Activated T-helper 2 cell treated with anti-CD3 and anti-CD28 coated beads, Interferon-gamma antibody, Interleukin-2, Interleukin-4, amounts not matched to agents 10 μg/mL and 5 μg/mL and 100 μg/mL, durations not matched to agents 14 hours and 24 hours and 36 hours (primary cell): ENCODE measurements at regions not wholly inside any gene's neighbourhood (a gene's known extent, or its start where the extent isn't known, plus 50 kb on each side); places are given as distances from the start of the nearest gene placed in this dataset.

ENCODE experiments used
- DNase-seq: peaks from one replicate; pipeline ENCODE4 v3.0.0; 2021; ENCODE audit warnings: low spot score
- H3K27ac Mint-ChIP-seq: one replicate; pipeline ENCODE4 v1.8.0; 2021; ENCODE audit warnings: mixed read lengths
- H3K27me3 Mint-ChIP-seq: one replicate; pipeline ENCODE4 v1.8.0; 2021; ENCODE audit warnings: low read depth, mixed read lengths
- H3K36me3 Mint-ChIP-seq: one replicate; pipeline ENCODE4 v1.8.0; 2021; ENCODE audit warnings: low read depth, mixed read lengths
- H3K4me1 Mint-ChIP-seq: one replicate; pipeline ENCODE4 v1.8.0; 2021; ENCODE audit warnings: low read depth, mixed read lengths
- H3K4me3 Mint-ChIP-seq: one replicate; pipeline ENCODE4 v1.8.0; 2021; ENCODE audit warnings: low read depth, mild to moderate bottlenecking, moderate library complexity, mixed read lengths
- H3K9me3 Mint-ChIP-seq: one replicate; pipeline ENCODE4 v1.8.0; 2021; ENCODE audit warnings: mixed read lengths
- intact Hi-C: fragments of 100-400 bp; cut with micrococcal nuclease; formaldehyde crosslinking; loops from one replicate; pipeline ENCODE4 v1.15.1; 2023

- H3K4me3 Mint-ChIP-seq, result no peak overlapping the region
- H3K9me3 Mint-ChIP-seq, result no peaks in the 10 kb centered on the region
- no peak for DNase-seq
- intact Hi-C loops, result no loop called here
- H3K4me1 Mint-ChIP-seq, result no peaks in the 10 kb centered on the region
- H3K27ac Mint-ChIP-seq, result no peak overlapping the region
- no peaks in the 10 kb centered on the region for H3K36me3 Mint-ChIP-seq
- no peaks in the 10 kb centered on the region for H3K27me3 Mint-ChIP-seq
Observed at GRCh38 chr5:152086668-152087067, 162.0 kb upstream of the GLRA1 start.

- no peak overlapping the region for H3K27ac Mint-ChIP-seq
- intact Hi-C loops, result no loop called here
Observed at GRCh38 chr5:152084476-152084875, 159.8 kb upstream of the GLRA1 start.

GRCh38 chr5:152083231-152083630 lies 158.6 kb upstream of the GLRA1 start:
- Mint-ChIP-seq H3K4me1 (no peaks in the 10 kb centered on the region), H3K4me3 (no peak overlapping the region), H3K36me3 (no peaks in the 10 kb centered on the region), H3K27ac (no peak overlapping the region), H3K9me3 (no peaks in the 10 kb centered on the region), H3K27me3 (no peaks in the 10 kb centered on the region)
- no peak for DNase-seq
- intact Hi-C loops, result no loop called here

More at GRCh38 chr5:152084476-152084875, 159.8 kb upstream of the GLRA1 start:
- no peak overlapping the region for H3K4me3 Mint-ChIP-seq
- no peaks in the 10 kb centered on the region for H3K4me1 Mint-ChIP-seq
- no peaks in the 10 kb centered on the region for H3K9me3 Mint-ChIP-seq
- no peak for DNase-seq
- no peaks in the 10 kb centered on the region for H3K36me3 Mint-ChIP-seq
- no peaks in the 10 kb centered on the region for H3K27me3 Mint-ChIP-seq

GRCh38 chr5:152072091-152072490 lies 147.4 kb upstream of the GLRA1 start:
- Mint-ChIP-seq H3K27me3 (peaks cover 2% of the 10 kb centered on the region), H3K4me3 (no peak overlapping the region), H3K9me3 (no peaks in the 10 kb centered on the region), H3K27ac (no peak overlapping the region), H3K4me1 (no peaks in the 10 kb centered on the region), H3K36me3 (no peaks in the 10 kb centered on the region)
- intact Hi-C loops, result no loop called here
- no peak for DNase-seq

- H3K9me3 Mint-ChIP-seq, result no peaks in the 10 kb centered on the region
Observed at GRCh38 chr5:152070591-152070990, 145.9 kb upstream of the GLRA1 start.

GRCh38 chr5:152066784-152067183 lies 142.1 kb upstream of the GLRA1 start:
- no peaks in the 10 kb centered on the region for H3K36me3 Mint-ChIP-seq
- no peak overlapping the region for H3K4me3 Mint-ChIP-seq
- DNase-seq, result no peak
- H3K27ac Mint-ChIP-seq, result no peak overlapping the region
- H3K4me1 Mint-ChIP-seq, result no peaks in the 10 kb centered on the region
- intact Hi-C loops, result no loop called here
- H3K27me3 Mint-ChIP-seq, result no peaks in the 10 kb centered on the region
- H3K9me3 Mint-ChIP-seq, result no peaks in the 10 kb centered on the region

More at GRCh38 chr5:152070591-152070990, 145.9 kb upstream of the GLRA1 start:
- Mint-ChIP-seq H3K27me3 (peaks cover 2% of the 10 kb centered on the region), H3K36me3 (no peaks in the 10 kb centered on the region), H3K4me1 (no peaks in the 10 kb centered on the region), H3K27ac (no peak overlapping the region), H3K4me3 (no peak overlapping the region)
- intact Hi-C loops, result no loop called here
- no peak for DNase-seq

GRCh38 chr5:152063004-152063403 lies 138.4 kb upstream of the GLRA1 start:
- Mint-ChIP-seq H3K27ac (no peak overlapping the region), H3K4me1 (no peaks in the 10 kb centered on the region), H3K9me3 (no peaks in the 10 kb centered on the region), H3K4me3 (no peak overlapping the region), H3K27me3 (no peaks in the 10 kb centered on the region), H3K36me3 (no peaks in the 10 kb centered on the region)
- no peak for DNase-seq
- intact Hi-C loops, result no loop called here

GRCh38 chr5:152061095-152061494 lies 136.4 kb upstream of the GLRA1 start:
- Mint-ChIP-seq H3K9me3 (no peaks in the 10 kb centered on the region), H3K27ac (no peak overlapping the region), H3K36me3 (no peaks in the 10 kb centered on the region), H3K4me3 (no peak overlapping the region), H3K27me3 (no peaks in the 10 kb centered on the region), H3K4me1 (no peaks in the 10 kb centered on the region)
- no peak for DNase-seq
- intact Hi-C loops, result no loop called here

- no peaks in the 10 kb centered on the region for H3K4me1 Mint-ChIP-seq
- intact Hi-C loops, result no loop called here
- H3K9me3 Mint-ChIP-seq, result no peaks in the 10 kb centered on the region
- H3K4me3 Mint-ChIP-seq, result no peak overlapping the region
- H3K36me3 Mint-ChIP-seq, result no peaks in the 10 kb centered on the region
- H3K27me3 Mint-ChIP-seq, result no peaks in the 10 kb centered on the region
- DNase-seq, result no peak
- H3K27ac Mint-ChIP-seq, result no peak overlapping the region
Observed at GRCh38 chr5:152058267-152058666, 133.6 kb upstream of the GLRA1 start.

- no peak overlapping the region for H3K27ac Mint-ChIP-seq
- DNase-seq, result no peak
- peaks cover 4% of the 10 kb centered on the region for H3K9me3 Mint-ChIP-seq
- intact Hi-C loops, result no loop called here
- no peak overlapping the region for H3K4me3 Mint-ChIP-seq
- H3K36me3 Mint-ChIP-seq, result no peaks in the 10 kb centered on the region
- no peaks in the 10 kb centered on the region for H3K4me1 Mint-ChIP-seq
- H3K27me3 Mint-ChIP-seq, result no peaks in the 10 kb centered on the region
Observed at GRCh38 chr5:152056931-152057330, 132.3 kb upstream of the GLRA1 start.

GRCh38 chr5:152052470-152052869 lies 127.8 kb upstream of the GLRA1 start:
- Mint-ChIP-seq H3K27ac (no peak overlapping the region), H3K9me3 (peaks cover 4% of the 10 kb centered on the region), H3K36me3 (no peaks in the 10 kb centered on the region), H3K4me1 (no peaks in the 10 kb centered on the region), H3K27me3 (no peaks in the 10 kb centered on the region), H3K4me3 (no peak overlapping the region)
- intact Hi-C loops, result no loop called here
- DNase-seq, result no peak

GRCh38 chr5:152051499-152052454 lies 127.1 kb upstream of the GLRA1 start:
- no peak for DNase-seq
- Mint-ChIP-seq H3K27ac (no peak overlapping the region), H3K27me3 (no peaks in the 10 kb centered on the region), H3K36me3 (no peaks in the 10 kb centered on the region), H3K9me3 (peaks cover 4% of the 10 kb centered on the region), H3K4me1 (no peaks in the 10 kb centered on the region), H3K4me3 (no peak overlapping the region)
- intact Hi-C loops, result no loop called here

- Mint-ChIP-seq H3K9me3 (no peaks in the 10 kb centered on the region), H3K4me3 (no peak overlapping the region), H3K27me3 (no peaks in the 10 kb centered on the region), H3K36me3 (no peaks in the 10 kb centered on the region), H3K27ac (no peak overlapping the region), H3K4me1 (no peaks in the 10 kb centered on the region)
- DNase-seq, result no peak
- intact Hi-C loops, result no loop called here
Observed at GRCh38 chr5:152046361-152046760, 121.7 kb upstream of the GLRA1 start.
